Loucy (cell line): ENCODE measurements at regions not wholly inside any gene's neighbourhood (a gene's known extent, or its start where the extent isn't known, plus 50 kb on each side); places are given as distances from the start of the nearest gene placed in this dataset.

Experiments used
- EZH2phosphoT487 ChIP-seq: fragments of 200-600 bp; IDR thresholded peaks from 2 replicates; pipeline ENCODE4 v1.6.1; 2018; ENCODE audit warnings: antibody characterized with exemption, mild to moderate bottlenecking, moderate library complexity, borderline replicate concordance
- TF ChIP-seq, protein P1 (sequence below): fragments of 200-600 bp; sonication (generic); conservative IDR thresholded peaks from 2 replicates; pipeline ENCODE4 v1.5.1; 2014; ENCODE audit warnings: mild to moderate bottlenecking, antibody characterized with exemption, low read length

- TF ChIP-seq, protein P1, sequence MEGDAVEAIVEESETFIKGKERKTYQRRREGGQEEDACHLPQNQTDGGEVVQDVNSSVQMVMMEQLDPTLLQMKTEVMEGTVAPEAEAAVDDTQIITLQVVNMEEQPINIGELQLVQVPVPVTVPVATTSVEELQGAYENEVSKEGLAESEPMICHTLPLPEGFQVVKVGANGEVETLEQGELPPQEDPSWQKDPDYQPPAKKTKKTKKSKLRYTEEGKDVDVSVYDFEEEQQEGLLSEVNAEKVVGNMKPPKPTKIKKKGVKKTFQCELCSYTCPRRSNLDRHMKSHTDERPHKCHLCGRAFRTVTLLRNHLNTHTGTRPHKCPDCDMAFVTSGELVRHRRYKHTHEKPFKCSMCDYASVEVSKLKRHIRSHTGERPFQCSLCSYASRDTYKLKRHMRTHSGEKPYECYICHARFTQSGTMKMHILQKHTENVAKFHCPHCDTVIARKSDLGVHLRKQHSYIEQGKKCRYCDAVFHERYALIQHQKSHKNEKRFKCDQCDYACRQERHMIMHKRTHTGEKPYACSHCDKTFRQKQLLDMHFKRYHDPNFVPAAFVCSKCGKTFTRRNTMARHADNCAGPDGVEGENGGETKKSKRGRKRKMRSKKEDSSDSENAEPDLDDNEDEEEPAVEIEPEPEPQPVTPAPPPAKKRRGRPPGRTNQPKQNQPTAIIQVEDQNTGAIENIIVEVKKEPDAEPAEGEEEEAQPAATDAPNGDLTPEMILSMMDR = no peak
- TF ChIP-seq EZH2phosphoT487 = no peak
Measured at GRCh38 chr2:205906419-205906818, 179.6 kb downstream of the INO80D start.
